HG03439 (cell line): ENCODE measurements at regions not wholly inside any gene's neighbourhood (a gene's known extent, or its start where the extent isn't known, plus 50 kb on each side); places are given as distances from the start of the nearest gene placed in this dataset.

ENCODE experiments used
- ATAC-seq: cut with Tn5 transposase; IDR thresholded peaks from one replicate; pipeline ENCODE4 v1.9.1; 2021; ENCODE audit warnings: mild to moderate bottlenecking, moderate library complexity; ENCODE audit not compliant: unreplicated experiment

DNA sequence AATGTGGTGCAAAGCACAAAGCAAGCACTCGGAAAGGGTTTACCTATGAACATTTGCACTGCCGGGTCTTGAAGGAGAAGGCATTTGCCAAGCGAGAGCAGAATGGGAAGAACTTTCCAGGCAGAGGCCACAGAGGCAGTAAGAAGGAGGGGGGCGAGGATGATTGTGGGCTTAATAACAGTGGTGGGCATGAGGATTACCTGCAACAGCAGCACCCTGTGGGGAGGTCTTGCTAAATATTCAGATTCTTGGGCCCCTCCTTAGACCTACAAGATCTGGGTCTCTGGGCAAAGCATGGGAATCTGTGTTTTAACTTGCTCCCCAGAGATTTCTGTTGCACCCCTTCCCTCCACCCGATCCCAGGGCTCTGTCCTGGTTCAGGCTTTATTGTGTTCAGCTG is 75.1 kb upstream of the ZBED5 start:
- no peak for ATAC-seq

GRCh38 chr11:10931761-10932670 is 74.2 kb upstream of the ZBED5 start:
- no peak for ATAC-seq

DNA sequence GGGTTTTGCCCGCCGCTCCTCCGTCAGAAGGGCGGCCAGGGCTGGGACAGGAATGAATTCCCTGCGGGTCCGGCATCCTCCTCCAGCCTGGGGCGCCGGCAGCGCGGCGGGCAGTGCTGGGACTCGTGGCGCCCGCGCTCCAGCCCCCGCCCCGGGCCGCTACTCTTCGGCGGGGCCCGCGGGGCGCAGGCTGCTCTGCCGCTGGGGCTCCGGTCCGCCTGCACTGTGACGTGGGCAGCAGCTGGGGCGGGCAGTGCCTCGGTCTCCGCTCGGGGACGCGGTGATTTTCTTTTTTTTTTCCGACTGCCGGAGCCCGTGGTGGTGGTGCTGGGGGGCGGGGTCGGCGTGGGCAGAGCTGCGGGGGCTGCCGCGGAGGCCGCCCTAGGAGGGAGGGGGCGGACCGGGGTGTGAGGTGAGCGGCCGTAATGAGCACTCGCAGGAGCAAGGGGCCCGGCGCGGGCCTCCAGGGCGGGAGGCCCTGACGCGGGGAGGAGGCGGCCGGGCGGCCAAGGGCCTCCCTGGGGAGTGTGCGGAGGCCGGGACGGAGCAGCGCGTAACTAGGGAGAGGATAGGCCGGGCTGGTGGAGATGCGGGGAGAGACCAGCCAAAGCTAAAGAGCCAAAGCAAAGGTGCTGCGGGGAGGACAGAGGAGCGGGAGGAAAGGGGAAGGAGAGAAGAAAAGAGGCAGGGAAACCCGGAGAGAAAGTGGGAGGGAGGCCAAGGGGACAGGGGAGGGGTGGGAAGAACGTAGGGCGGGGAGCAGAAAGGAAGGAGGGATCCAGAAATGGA is 73.3 kb upstream of the ZBED5 start:
- no peak for ATAC-seq

GRCh38 chr11:10930224-10930971 is 72.5 kb upstream of the ZBED5 start:
- no peak for ATAC-seq

- ATAC-seq: no peak
Measured at GRCh38 chr11:10927538-10927937, 69.7 kb upstream of the ZBED5 start.

DNA sequence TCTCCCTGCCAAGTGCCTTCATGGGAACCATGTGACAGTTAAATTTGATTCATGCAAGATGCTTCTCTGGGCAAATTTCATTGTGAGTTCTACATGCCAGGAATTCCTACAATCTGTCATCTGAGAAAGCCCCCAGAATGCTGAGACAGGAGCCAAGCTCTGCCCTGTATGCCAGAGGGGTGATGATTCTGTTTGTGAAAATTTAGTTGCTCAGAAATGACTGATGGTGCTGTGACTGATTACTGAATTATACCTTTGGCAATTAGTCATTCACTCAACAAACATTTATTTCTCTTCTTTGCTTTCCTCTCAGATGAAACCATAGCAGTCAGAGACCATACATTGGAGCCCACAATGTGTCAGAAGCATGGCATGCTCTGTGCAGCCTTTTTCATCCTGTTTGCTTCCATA is 69.0 kb upstream of the ZBED5 start:
- ATAC-seq: no peak

GRCh38 chr11:10925149-10925926 is 67.5 kb upstream of the ZBED5 start:
- no peak for ATAC-seq

- ATAC-seq: no peak
Measured at GRCh38 chr11:10923882-10924281, 66.0 kb upstream of the ZBED5 start.

GRCh38 chr11:10922892-10923291 is 65.0 kb upstream of the ZBED5 start:
- ATAC-seq: no peak

DNA sequence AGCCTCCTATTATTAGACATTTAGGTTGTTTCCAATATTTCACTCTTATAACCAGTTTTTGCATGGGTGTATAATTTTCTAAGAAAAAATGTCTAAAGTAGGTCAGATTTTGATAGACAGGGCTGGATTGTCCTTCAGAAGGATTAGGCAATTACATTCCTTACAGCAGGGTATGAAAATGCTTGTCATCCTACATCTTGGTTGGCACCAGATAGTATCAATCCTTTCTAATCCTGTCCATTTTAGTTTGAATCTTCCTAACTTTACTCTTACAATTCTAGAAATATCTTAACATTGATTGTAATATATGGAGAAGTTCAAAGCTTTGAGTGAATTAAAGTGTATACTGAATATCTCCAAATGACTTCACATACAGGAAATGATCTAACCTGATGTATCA is 63.0 kb upstream of the ZBED5 start:
- no peak for ATAC-seq

GRCh38 chr11:10920205-10920604 is 62.4 kb upstream of the ZBED5 start:
- no peak for ATAC-seq

- no peak for ATAC-seq
Measured at GRCh38 chr11:10918698-10919097, 60.8 kb upstream of the ZBED5 start.

GRCh38 chr11:10918275-10918674 is 60.4 kb upstream of the ZBED5 start:
- no peak for ATAC-seq

DNA sequence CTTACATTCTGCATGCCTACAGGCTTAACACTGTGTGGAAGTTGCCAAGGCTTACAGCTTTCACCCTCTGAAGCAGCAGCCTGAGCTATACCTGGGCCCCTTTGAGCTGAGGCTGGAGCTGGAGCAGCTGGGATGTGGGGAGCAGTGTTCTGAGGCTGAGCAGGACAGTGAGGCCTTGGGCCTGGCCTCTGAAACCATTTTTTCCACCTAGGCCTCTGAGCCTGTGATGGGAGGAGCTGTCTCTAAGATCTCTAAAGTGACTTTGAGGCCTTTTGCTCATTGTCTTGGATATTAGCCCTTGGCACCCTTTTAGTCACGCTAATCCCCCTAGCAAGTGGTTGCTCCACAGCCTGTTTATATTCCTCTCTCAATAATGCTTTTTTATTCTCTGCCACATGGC is 59.9 kb upstream of the ZBED5 start:
- ATAC-seq: no peak

GRCh38 chr11:10916665-10917064 is 58.8 kb upstream of the ZBED5 start:
- ATAC-seq: no peak

DNA sequence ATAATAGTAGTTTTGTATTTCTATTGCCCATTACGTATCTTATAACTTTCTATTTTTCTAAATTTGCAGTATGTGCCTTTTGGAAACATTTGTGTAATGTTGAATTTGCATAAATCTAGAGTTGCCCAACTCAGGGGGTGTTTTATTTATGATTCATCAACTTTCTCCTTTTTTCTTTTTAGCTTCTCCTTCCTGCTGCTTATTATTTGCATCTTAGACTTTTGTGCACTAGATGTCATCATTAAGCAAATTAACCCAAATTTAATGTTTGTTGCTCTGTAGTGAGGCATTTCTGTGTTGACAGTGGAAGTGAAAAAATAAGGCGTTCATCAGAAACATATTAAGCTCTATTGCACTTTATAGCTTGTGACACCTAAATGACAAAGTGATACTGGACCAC is 56.2 kb upstream of the ZBED5 start:
- no peak for ATAC-seq

DNA sequence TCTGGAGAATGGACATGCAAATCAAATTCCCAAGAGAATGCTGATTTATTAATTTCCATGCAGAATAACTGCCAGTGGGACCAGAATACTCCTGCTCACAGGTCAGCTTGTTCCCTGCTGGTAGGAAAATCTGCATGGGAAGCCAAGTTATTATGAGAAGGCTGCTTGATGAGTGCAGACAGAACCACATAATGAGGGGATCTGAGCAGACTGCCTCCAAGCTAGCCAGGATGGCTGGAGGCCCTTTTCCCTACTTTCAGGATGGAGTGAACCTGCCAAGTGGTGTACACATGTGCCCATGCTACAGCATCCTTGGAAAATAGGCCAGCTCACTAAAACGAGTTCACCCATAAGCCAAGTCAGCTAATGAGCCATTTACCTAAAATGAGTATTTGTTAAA is 55.2 kb upstream of the ZBED5 start:
- ATAC-seq: no peak

DNA sequence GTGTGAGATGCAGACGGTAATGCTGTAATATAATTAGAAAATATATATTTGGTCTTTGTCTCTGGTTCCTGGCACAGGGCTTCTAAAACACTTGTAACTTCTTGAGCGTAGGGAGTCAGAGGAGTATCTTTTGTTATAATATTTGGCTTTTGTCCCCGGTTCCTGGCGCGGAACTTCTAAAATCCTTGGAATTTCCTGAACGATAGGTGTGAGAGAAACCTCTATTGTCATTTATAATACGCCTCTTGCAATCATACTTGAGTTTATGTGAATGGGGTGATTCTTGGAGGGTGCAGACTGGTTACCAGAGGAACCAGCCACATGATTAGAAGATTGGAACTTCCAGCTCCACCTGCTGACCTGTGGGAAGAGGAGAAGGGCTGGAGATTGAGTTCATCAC is 54.1 kb upstream of the ZBED5 start:
- ATAC-seq: no peak

GRCh38 chr11:10909141-10909883 is 51.5 kb upstream of the ZBED5 start:
- no peak for ATAC-seq
